ENCODE measurements at regions not wholly inside any gene's neighbourhood (a gene's known extent, or its start where the extent isn't known, plus 50 kb on each side); places are given as distances from the start of the nearest gene placed in this dataset.

GRCh38 chr2:186065491-186065890 lies 326.9 kb downstream of the FSIP2 start:
- TF ChIP-seq CTCF (IDR thresholded peaks at IDR 0.05) = no peak
- no peak for TF ChIP-seq POLR2A (IDR thresholded peaks at IDR 0.05)
